ENCODE measurements at regions not wholly inside any gene's neighbourhood (a gene's known extent, or its start where the extent isn't known, plus 50 kb on each side); places are given as distances from the start of the nearest gene placed in this dataset.

DNA sequence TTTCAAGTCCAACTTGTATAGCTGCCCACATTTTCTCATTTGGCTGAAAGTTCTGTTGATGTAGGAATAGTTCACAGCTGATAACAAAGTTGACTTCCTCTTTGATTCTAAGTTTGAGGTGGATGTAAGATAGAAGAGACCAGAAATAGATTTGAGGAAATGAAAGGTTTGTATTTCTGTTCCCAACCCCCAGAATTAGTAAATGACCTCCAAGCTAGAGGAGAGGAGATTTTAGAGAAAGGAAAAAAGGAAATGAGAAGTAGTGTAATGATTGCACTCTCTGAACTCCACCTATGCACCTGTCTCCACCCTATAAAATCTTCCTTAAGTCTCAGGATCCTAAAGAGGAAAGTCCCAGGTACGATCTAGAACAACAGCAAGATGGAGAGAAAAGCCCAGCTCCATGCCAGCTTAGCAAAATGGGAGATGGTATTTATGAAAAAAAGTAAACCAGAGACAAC lies 130.4 kb upstream of the POC5 start (continued):
- TF ChIP-seq CREB1 (CRISPR knock-in tag; IDR thresholded peaks at IDR 0.05; ENCODE audit: low read depth): no peak

DNA sequence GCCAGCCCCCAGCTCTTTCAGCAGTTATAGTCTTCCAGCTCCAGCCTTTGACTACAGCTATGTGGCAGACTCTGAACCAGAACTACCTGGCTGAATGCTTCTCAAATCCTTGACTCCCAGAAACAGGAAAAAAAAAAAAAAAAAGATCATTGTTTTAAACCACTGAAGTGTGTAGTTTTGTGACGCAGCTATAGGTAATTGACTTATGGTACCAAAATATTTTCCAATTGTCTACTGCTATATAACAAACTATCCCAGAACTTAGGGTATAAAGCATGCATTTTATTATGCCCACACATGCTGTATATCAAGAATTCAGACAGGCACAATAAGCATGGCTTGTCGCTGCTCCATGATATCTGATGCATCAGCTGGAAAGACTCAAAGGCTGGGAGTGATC lies 127.1 kb upstream of the POC5 start:
- Mint-ChIP-seq H3K4me1 (no peaks in the 10 kb centered on the region), H3K9me3 (no peaks in the 10 kb centered on the region), H3K36me3 (ENCODE audit: low read depth) (no peaks in the 10 kb centered on the region), H3K27me3 (ENCODE audit: insufficient read depth, low read depth, poor library complexity) (peaks cover 4% of the 10 kb centered on the region), H3K4me3 (no peak overlapping the region), H3K27ac (no peak overlapping the region)
- TF ChIP-seq NANOG (IDR thresholded peaks at IDR 0.05; ENCODE audit: borderline replicate concordance): no peak
- Histone ChIP-seq H2AFZ (no peak overlapping the region), H3K4me3 (no peak overlapping the region), H3K4me2 (no peak overlapping the region), H3F3A (replicated peaks; ENCODE audit: low read depth) (no peaks in the 10 kb centered on the region), H4K20me1 (replicated peaks; ENCODE audit: insufficient read depth) (no peaks in the 10 kb centered on the region), H3K4me1 (ENCODE audit: insufficient read depth) (no peaks in the 10 kb centered on the region), H3K79me2 (replicated peaks; ENCODE audit: insufficient read depth) (no peaks in the 10 kb centered on the region), H3K27ac (ENCODE audit: low read depth) (no peak overlapping the region), H3K27me3 (ENCODE audit: insufficient read depth) (no peaks in the 10 kb centered on the region), H3K9me2 (ENCODE audit: insufficient read depth) (no peaks in the 10 kb centered on the region), H3K36me3 (ENCODE audit: insufficient read depth) (no peaks in the 10 kb centered on the region)
- DNase-seq (ENCODE audit: low spot score) (no peak), ATAC-seq (no peak)

DNA sequence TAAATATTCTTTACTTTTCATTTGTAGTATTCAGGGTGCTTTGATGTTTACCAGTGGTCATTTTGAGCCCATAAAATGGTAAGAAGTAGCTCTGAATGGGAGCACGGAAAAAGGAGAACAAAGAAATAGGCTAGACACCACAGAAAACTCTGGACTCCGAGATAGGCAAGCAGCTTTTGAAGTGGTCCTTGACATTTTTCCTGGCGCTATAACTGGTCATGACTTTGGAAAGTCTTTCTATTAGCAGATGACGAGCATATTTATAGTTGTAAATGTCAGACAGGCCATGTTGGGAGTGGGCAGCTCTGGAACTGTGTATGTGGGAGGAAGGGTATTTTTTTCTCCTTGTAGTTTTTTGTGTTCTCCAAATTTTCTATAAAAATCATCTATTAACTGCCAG lies 126.1 kb upstream of the POC5 start:
- no peak overlapping the region for H3K4me2 ChIP-seq
- no peaks in the 10 kb centered on the region for H3K4me1 Mint-ChIP-seq
- H3K27ac ChIP-seq (ENCODE audit: low read depth): no peak overlapping the region
- no peaks in the 10 kb centered on the region for H3K27me3 ChIP-seq (ENCODE audit: insufficient read depth)
- H3K36me3 ChIP-seq (ENCODE audit: insufficient read depth): no peaks in the 10 kb centered on the region
- no peaks in the 10 kb centered on the region for H3K79me2 ChIP-seq (replicated peaks; ENCODE audit: insufficient read depth)
- no peaks in the 10 kb centered on the region; the same call in 1 of the 2 replicates for H3K9me2 ChIP-seq (ENCODE audit: insufficient read depth)
- no peak for ATAC-seq
- no peak overlapping the region for H3K4me3 ChIP-seq
- H3K27me3 Mint-ChIP-seq (ENCODE audit: insufficient read depth, low read depth, poor library complexity): peaks cover 4% of the 10 kb centered on the region
- H3K36me3 Mint-ChIP-seq (ENCODE audit: low read depth): no peaks in the 10 kb centered on the region
- no peak overlapping the region for H2AFZ ChIP-seq
- no peaks in the 10 kb centered on the region for H3F3A ChIP-seq (replicated peaks; ENCODE audit: low read depth)
- DNase-seq (ENCODE audit: low spot score): no peak
- H3K4me1 ChIP-seq (ENCODE audit: insufficient read depth): no peaks in the 10 kb centered on the region
- no peak overlapping the region for H3K27ac Mint-ChIP-seq
- no peaks in the 10 kb centered on the region for H4K20me1 ChIP-seq (replicated peaks; ENCODE audit: insufficient read depth)
- H3K9me3 Mint-ChIP-seq: no peaks in the 10 kb centered on the region
- H3K4me3 Mint-ChIP-seq: no peak overlapping the region
- TF ChIP-seq CREB1 (CRISPR knock-in tag; IDR thresholded peaks at IDR 0.05; ENCODE audit: low read depth) (no peak), EZH2 (IDR thresholded peaks at IDR 0.05; ENCODE audit: low read depth, unreplicated experiment) (no peak), JUNB (IDR thresholded peaks at IDR 0.05; ENCODE audit: unreplicated experiment) (no peak)
- TF ChIP-seq, protein P1, sequence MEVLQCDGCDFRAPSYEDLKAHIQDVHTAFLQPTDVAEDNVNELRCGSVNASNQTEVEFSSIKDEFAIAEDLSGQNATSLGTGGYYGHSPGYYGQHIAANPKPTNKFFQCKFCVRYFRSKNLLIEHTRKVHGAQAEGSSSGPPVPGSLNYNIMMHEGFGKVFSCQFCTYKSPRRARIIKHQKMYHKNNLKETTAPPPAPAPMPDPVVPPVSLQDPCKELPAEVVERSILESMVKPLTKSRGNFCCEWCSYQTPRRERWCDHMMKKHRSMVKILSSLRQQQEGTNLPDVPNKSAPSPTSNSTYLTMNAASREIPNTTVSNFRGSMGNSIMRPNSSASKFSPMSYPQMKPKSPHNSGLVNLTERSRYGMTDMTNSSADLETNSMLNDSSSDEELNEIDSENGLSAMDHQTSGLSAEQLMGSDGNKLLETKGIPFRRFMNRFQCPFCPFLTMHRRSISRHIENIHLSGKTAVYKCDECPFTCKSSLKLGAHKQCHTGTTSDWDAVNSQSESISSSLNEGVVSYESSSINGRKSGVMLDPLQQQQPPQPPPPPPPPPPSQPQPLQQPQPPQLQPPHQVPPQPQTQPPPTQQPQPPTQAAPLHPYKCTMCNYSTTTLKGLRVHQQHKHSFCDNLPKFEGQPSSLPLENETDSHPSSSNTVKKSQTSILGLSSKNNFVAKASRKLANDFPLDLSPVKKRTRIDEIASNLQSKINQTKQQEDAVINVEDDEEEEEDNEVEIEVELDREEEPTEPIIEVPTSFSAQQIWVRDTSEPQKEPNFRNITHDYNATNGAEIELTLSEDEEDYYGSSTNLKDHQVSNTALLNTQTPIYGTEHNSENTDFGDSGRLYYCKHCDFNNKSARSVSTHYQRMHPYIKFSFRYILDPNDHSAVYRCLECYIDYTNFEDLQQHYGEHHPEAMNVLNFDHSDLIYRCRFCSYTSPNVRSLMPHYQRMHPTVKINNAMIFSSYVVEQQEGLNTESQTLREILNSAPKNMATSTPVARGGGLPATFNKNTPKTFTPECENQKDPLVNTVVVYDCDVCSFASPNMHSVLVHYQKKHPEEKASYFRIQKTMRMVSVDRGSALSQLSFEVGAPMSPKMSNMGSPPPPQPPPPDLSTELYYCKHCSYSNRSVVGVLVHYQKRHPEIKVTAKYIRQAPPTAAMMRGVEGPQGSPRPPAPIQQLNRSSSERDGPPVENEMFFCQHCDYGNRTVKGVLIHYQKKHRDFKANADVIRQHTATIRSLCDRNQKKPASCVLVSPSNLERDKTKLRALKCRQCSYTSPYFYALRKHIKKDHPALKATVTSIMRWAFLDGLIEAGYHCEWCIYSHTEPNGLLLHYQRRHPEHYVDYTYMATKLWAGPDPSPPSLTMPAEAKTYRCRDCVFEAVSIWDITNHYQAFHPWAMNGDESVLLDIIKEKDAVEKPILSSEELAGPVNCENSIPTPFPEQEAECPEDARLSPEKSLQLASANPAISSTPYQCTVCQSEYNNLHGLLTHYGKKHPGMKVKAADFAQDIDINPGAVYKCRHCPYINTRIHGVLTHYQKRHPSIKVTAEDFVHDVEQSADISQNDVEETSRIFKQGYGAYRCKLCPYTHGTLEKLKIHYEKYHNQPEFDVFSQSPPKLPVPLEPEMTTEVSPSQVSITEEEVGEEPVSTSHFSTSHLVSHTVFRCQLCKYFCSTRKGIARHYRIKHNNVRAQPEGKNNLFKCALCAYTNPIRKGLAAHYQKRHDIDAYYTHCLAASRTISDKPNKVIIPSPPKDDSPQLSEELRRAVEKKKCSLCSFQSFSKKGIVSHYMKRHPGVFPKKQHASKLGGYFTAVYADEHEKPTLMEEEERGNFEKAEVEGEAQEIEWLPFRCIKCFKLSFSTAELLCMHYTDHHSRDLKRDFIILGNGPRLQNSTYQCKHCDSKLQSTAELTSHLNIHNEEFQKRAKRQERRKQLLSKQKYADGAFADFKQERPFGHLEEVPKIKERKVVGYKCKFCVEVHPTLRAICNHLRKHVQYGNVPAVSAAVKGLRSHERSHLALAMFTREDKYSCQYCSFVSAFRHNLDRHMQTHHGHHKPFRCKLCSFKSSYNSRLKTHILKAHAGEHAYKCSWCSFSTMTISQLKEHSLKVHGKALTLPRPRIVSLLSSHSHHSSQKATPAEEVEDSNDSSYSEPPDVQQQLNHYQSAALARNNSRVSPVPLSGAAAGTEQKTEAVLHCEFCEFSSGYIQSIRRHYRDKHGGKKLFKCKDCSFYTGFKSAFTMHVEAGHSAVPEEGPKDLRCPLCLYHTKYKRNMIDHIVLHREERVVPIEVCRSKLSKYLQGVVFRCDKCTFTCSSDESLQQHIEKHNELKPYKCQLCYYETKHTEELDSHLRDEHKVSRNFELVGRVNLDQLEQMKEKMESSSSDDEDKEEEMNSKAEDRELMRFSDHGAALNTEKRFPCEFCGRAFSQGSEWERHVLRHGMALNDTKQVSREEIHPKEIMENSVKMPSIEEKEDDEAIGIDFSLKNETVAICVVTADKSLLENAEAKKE (CRISPR knock-in tag; IDR thresholded peaks at IDR 0.05): no peak
- TF ChIP-seq, protein P2, sequence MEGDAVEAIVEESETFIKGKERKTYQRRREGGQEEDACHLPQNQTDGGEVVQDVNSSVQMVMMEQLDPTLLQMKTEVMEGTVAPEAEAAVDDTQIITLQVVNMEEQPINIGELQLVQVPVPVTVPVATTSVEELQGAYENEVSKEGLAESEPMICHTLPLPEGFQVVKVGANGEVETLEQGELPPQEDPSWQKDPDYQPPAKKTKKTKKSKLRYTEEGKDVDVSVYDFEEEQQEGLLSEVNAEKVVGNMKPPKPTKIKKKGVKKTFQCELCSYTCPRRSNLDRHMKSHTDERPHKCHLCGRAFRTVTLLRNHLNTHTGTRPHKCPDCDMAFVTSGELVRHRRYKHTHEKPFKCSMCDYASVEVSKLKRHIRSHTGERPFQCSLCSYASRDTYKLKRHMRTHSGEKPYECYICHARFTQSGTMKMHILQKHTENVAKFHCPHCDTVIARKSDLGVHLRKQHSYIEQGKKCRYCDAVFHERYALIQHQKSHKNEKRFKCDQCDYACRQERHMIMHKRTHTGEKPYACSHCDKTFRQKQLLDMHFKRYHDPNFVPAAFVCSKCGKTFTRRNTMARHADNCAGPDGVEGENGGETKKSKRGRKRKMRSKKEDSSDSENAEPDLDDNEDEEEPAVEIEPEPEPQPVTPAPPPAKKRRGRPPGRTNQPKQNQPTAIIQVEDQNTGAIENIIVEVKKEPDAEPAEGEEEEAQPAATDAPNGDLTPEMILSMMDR (conservative IDR thresholded peaks at IDR 0.05; ENCODE audit: low read depth in 2 of 2): no peak
- TF ChIP-seq, protein P3, sequence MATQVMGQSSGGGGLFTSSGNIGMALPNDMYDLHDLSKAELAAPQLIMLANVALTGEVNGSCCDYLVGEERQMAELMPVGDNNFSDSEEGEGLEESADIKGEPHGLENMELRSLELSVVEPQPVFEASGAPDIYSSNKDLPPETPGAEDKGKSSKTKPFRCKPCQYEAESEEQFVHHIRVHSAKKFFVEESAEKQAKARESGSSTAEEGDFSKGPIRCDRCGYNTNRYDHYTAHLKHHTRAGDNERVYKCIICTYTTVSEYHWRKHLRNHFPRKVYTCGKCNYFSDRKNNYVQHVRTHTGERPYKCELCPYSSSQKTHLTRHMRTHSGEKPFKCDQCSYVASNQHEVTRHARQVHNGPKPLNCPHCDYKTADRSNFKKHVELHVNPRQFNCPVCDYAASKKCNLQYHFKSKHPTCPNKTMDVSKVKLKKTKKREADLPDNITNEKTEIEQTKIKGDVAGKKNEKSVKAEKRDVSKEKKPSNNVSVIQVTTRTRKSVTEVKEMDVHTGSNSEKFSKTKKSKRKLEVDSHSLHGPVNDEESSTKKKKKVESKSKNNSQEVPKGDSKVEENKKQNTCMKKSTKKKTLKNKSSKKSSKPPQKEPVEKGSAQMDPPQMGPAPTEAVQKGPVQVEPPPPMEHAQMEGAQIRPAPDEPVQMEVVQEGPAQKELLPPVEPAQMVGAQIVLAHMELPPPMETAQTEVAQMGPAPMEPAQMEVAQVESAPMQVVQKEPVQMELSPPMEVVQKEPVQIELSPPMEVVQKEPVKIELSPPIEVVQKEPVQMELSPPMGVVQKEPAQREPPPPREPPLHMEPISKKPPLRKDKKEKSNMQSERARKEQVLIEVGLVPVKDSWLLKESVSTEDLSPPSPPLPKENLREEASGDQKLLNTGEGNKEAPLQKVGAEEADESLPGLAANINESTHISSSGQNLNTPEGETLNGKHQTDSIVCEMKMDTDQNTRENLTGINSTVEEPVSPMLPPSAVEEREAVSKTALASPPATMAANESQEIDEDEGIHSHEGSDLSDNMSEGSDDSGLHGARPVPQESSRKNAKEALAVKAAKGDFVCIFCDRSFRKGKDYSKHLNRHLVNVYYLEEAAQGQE (IDR thresholded peaks at IDR 0.05; ENCODE audit: unreplicated experiment): no peak
- TF ChIP-seq, protein P4, sequence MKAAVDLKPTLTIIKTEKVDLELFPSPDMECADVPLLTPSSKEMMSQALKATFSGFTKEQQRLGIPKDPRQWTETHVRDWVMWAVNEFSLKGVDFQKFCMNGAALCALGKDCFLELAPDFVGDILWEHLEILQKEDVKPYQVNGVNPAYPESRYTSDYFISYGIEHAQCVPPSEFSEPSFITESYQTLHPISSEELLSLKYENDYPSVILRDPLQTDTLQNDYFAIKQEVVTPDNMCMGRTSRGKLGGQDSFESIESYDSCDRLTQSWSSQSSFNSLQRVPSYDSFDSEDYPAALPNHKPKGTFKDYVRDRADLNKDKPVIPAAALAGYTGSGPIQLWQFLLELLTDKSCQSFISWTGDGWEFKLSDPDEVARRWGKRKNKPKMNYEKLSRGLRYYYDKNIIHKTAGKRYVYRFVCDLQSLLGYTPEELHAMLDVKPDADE (IDR thresholded peaks at IDR 0.05): no peak
